ENCODE measurements at regions not wholly inside any gene's neighbourhood (a gene's known extent, or its start where the extent isn't known, plus 50 kb on each side); places are given as distances from the start of the nearest gene placed in this dataset.
A peak's percentile ranks its signal among the peaks of the same experiment; 100 is the strongest.

- DNase-seq: no peak
- Histone ChIP-seq H3K9me3 (replicated peaks) (no peaks in the 10 kb centered on the region), H3K27ac (no peak overlapping the region), H3K36me3 (no peaks in the 10 kb centered on the region), H3K4me3 (no peak overlapping the region), H3K4me1 (no peaks in the 10 kb centered on the region), H3K27me3 (no peaks in the 10 kb centered on the region)
Measured at GRCh38 chr18:45320724-45321123, 294.6 kb upstream of the SLC14A2 start.

GRCh38 chr18:45321520-45321919, 293.8 kb upstream of the SLC14A2 start:
- no peaks in the 10 kb centered on the region for H3K27me3 ChIP-seq
- no peaks in the 10 kb centered on the region for H3K4me1 ChIP-seq
- DNase-seq: no peak
- H3K9me3 ChIP-seq (replicated peaks): no peaks in the 10 kb centered on the region
- no peaks in the 10 kb centered on the region for H3K36me3 ChIP-seq
- H3K27ac ChIP-seq: no peak overlapping the region
- no peak overlapping the region for H3K4me3 ChIP-seq

DNA sequence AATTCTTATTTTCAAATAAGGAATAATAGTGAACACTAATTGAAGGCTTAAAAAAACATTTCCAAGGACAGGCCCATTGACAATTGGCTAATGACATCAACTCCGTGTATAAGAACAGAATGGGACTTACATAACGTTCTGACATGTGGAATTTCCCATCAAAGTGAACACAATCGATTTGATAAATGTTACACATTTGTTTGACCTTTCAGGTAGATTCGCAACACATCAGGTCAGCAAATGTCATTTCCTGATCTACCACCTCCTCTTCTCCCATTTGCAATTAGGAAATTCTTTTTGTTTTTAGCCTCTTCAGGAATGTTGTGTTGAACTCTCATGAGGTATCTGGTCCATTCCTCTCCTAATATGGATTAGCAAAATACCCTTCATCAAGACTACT, 292.9 kb upstream of the SLC14A2 start:
- no peak for DNase-seq
- Histone ChIP-seq H3K4me1 (no peaks in the 10 kb centered on the region), H3K4me3 (no peak overlapping the region), H3K27me3 (no peaks in the 10 kb centered on the region), H3K9me3 (replicated peaks) (no peaks in the 10 kb centered on the region), H3K27ac (no peak overlapping the region), H3K36me3 (no peaks in the 10 kb centered on the region)

- no peaks in the 10 kb centered on the region for H3K36me3 ChIP-seq
- no peaks in the 10 kb centered on the region for H3K27me3 ChIP-seq
- H3K4me3 ChIP-seq: no peak overlapping the region
- DNase-seq: no peak
- 0 out of 2 replicates have a peak, but pooled peaks cover 4% of the 10 kb centered on the region for H3K4me1 ChIP-seq
- no peaks in the 10 kb centered on the region for H3K9me3 ChIP-seq (replicated peaks)
- H3K27ac ChIP-seq: no peak overlapping the region
Measured at GRCh38 chr18:45324101-45324494, 291.2 kb upstream of the SLC14A2 start.

DNA sequence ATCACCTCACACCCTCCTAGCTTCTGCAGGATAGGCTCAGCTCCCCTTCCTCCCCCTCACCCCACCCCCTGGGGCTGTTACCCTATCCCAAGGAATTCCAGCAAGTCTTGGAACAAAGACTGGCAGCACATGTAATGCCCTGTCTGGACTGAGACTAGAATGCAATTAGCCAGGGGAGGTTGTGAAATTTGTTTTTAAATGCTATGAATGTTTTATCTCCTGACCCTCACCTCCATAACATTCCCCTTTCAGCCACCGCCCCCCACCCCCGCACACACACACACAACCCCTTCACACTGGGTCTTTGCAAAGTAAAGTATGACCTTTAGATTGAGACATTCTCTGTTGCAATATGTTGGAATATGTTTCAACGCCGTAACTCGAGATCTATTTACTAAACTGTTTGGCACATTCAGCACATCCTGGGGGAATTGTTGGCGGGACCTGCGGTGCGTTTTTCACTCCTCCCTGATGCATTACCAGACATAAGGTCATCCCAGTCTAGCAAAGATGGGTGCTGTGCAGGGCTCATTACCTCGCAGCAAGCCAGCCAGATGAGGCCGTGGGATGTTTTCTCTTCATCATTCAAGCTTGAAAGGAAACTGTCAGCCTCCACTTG, 290.7 kb upstream of the SLC14A2 start:
- Histone ChIP-seq H3K4me3 (no peak overlapping the region), H3K27me3 (no peaks in the 10 kb centered on the region), H3K36me3 (no peaks in the 10 kb centered on the region), H3K9me3 (replicated peaks) (no peaks in the 10 kb centered on the region), H3K4me1 (0 out of 2 replicates have a peak, but pooled peaks cover 4% of the 10 kb centered on the region), H3K27ac (no peak overlapping the region)
- no peak for DNase-seq

- 0 out of 2 replicates have a peak, but pooled peaks cover 4% of the 10 kb centered on the region for H3K4me1 ChIP-seq
- no peaks in the 10 kb centered on the region for H3K36me3 ChIP-seq
- no peak for DNase-seq
- H3K9me3 ChIP-seq (replicated peaks): no peaks in the 10 kb centered on the region
- H3K27me3 ChIP-seq: no peaks in the 10 kb centered on the region
- no peak overlapping the region for H3K27ac ChIP-seq
- H3K4me3 ChIP-seq: no peak overlapping the region
Measured at GRCh38 chr18:45325778-45326177, 289.5 kb upstream of the SLC14A2 start.

DNA sequence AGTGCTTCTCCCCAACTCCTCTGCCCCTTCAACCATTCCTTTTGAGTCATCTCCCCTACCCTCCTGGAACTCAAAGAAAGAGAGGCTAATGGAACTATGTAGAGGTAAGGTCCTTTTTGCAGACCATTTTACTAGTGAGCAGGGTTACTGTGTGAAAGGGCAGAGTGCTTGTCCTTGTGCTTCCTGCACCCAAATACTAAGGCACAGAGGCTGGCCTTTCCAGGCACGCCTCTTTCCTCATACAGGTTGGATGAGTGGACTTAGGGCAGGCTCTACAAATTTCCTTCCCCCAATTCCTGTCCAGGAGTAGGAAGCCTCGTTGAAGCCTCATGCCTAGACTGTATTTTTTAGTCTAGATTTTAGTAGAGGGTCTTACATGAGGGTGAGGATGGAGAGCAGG, 288.8 kb upstream of the SLC14A2 start:
- no peaks in the 10 kb centered on the region for H3K36me3 ChIP-seq
- DNase-seq: no peak
- no peaks in the 10 kb centered on the region for H3K9me3 ChIP-seq (replicated peaks)
- no peak overlapping the region for H3K4me3 ChIP-seq
- no peak overlapping the region for H3K27ac ChIP-seq
- 0 out of 2 replicates have a peak, but pooled peaks cover 4% of the 10 kb centered on the region for H3K4me1 ChIP-seq
- no peaks in the 10 kb centered on the region for H3K27me3 ChIP-seq

GRCh38 chr18:45328296-45328695, 287.0 kb upstream of the SLC14A2 start:
- H3K4me3 ChIP-seq: no peak overlapping the region
- no peaks in the 10 kb centered on the region for H3K36me3 ChIP-seq
- no peak overlapping the region for H3K27ac ChIP-seq
- H3K4me1 ChIP-seq: 0 out of 2 replicates have a peak, but pooled peaks cover 4% of the 10 kb centered on the region
- H3K9me3 ChIP-seq (replicated peaks): no peaks in the 10 kb centered on the region
- no peaks in the 10 kb centered on the region for H3K27me3 ChIP-seq
- DNase-seq: peak in 1 of 2 experiments; percentile 22

- no peak overlapping the region for H3K4me3 ChIP-seq
- no peak for DNase-seq
- no peaks in the 10 kb centered on the region for H3K36me3 ChIP-seq
- 0 out of 2 replicates have a peak, but pooled peaks cover 4% of the 10 kb centered on the region for H3K4me1 ChIP-seq
- H3K27ac ChIP-seq: no peak overlapping the region
- no peaks in the 10 kb centered on the region for H3K27me3 ChIP-seq
- H3K9me3 ChIP-seq (replicated peaks): no peaks in the 10 kb centered on the region
Measured at GRCh38 chr18:45328811-45329210, 286.5 kb upstream of the SLC14A2 start.

DNA sequence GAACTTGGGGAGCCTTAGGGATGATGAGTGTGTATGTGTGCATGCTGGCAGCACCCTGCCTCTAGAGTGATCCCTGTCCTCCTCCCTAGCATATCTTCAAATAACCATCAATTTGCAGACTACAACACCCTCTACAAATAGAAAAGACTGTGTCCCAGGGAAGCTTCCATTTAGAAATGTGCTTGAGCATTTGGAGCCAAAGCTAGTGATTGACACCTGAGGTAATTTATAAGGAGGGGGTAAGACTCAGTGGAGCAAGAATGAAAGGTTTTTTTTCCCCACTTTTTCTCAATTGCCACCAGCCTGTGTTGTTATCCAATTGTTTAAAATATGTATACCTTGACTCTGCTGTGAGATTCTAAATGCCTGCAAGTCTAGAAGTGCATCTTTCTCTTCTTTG, 286.0 kb upstream of the SLC14A2 start:
- no peak for DNase-seq
- H3K36me3 ChIP-seq: no peaks in the 10 kb centered on the region
- H3K27ac ChIP-seq: no peak overlapping the region
- no peaks in the 10 kb centered on the region for H3K27me3 ChIP-seq
- no peaks in the 10 kb centered on the region for H3K9me3 ChIP-seq (replicated peaks)
- no peak overlapping the region for H3K4me3 ChIP-seq
- 0 out of 2 replicates have a peak, but pooled peaks cover 4% of the 10 kb centered on the region for H3K4me1 ChIP-seq

DNA sequence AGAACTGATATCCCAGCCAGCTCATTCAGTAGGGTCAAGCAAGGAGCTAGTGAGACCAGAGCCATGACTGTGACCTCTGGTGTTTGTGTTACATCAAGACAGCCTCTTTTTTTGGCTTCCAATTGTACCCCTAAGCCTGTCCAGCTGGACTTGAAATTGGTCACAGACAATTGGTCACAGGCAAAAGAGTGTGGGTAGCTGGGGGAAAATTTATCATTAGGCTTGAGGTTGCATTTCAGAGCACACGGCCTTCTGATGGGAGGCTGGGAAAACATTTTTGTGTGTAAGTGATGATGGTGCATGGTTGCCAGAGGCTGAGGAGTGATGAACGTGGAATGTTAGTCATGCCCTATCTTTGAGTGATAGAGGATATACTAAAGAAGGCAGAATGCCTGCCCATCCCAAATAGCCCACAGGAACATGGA, 285.1 kb upstream of the SLC14A2 start:
- Histone ChIP-seq H3K9me3 (replicated peaks) (no peaks in the 10 kb centered on the region), H3K36me3 (no peaks in the 10 kb centered on the region), H3K27me3 (no peaks in the 10 kb centered on the region), H3K4me1 (0 out of 2 replicates have a peak, but pooled peaks cover 4% of the 10 kb centered on the region), H3K4me3 (no peak overlapping the region), H3K27ac (peak overlapping the region; percentile 18; the same call in 1 of the 2 replicates)
- DNase-seq: peak; percentile 9 to 27

GRCh38 chr18:45332871-45333270, 282.4 kb upstream of the SLC14A2 start:
- no peaks in the 10 kb centered on the region for H3K27me3 ChIP-seq
- no peaks in the 10 kb centered on the region for H3K9me3 ChIP-seq (replicated peaks)
- no peak overlapping the region for H3K4me3 ChIP-seq
- no peak overlapping the region for H3K27ac ChIP-seq
- 0 out of 2 replicates have a peak, but pooled peaks cover 4% of the 10 kb centered on the region for H3K4me1 ChIP-seq
- H3K36me3 ChIP-seq: no peaks in the 10 kb centered on the region
- no peak for DNase-seq

GRCh38 chr18:45334191-45334590, 281.1 kb upstream of the SLC14A2 start:
- Histone ChIP-seq H3K36me3 (no peaks in the 10 kb centered on the region), H3K4me3 (no peak overlapping the region), H3K27me3 (no peaks in the 10 kb centered on the region), H3K4me1 (no peaks in the 10 kb centered on the region), H3K9me3 (replicated peaks) (no peaks in the 10 kb centered on the region), H3K27ac (no peak overlapping the region)
- DNase-seq: no peak

- no peak for DNase-seq
- Histone ChIP-seq H3K4me3 (no peak overlapping the region), H3K9me3 (replicated peaks) (no peaks in the 10 kb centered on the region), H3K27ac (no peak overlapping the region), H3K4me1 (no peaks in the 10 kb centered on the region), H3K36me3 (no peaks in the 10 kb centered on the region), H3K27me3 (no peaks in the 10 kb centered on the region)
Measured at GRCh38 chr18:45335282-45336043, 279.8 kb upstream of the SLC14A2 start.

DNA sequence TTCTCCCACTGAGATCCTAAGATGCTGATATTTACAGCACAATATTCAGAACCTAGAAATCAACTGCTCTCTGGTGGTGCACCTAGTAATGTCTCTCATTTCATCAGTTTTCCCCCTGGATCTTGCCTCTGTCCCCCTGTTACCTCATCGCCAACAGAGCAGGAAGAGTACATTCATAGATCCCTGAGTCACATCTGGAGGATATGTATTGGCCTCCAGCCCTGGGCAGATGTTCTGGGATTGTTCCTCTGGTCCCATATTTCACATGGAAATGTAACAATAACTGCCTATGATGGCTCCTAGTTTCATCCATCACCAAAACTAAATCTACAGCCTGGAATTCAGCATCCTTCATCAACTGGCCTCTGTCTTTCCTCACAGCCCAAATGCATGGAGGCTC, 278.8 kb upstream of the SLC14A2 start:
- Histone ChIP-seq H3K4me3 (no peak overlapping the region), H3K27me3 (no peaks in the 10 kb centered on the region), H3K27ac (no peak overlapping the region), H3K9me3 (replicated peaks) (no peaks in the 10 kb centered on the region), H3K4me1 (no peaks in the 10 kb centered on the region), H3K36me3 (no peaks in the 10 kb centered on the region)
- DNase-seq: no peak
